AG09319 (cell line): ENCODE measurements at regions not wholly inside any gene's neighbourhood (a gene's known extent, or its start where the extent isn't known, plus 50 kb on each side); places are given as distances from the start of the nearest gene placed in this dataset.

ENCODE experiments used
- DNase-seq: peaks from one replicate; pipeline ENCODE4 v3.0.0-alpha.2; 2010; ENCODE audit warnings: low read depth; ENCODE audit errors: extremely low read depth
- TF ChIP-seq, protein P1 (sequence below): IDR thresholded peaks from 2 replicates; pipeline ENCODE4 v1.5.1; 2011; ENCODE audit warnings: low read depth, mild to moderate bottlenecking, inconsistent platforms, low read length, moderate library complexity

DNA sequence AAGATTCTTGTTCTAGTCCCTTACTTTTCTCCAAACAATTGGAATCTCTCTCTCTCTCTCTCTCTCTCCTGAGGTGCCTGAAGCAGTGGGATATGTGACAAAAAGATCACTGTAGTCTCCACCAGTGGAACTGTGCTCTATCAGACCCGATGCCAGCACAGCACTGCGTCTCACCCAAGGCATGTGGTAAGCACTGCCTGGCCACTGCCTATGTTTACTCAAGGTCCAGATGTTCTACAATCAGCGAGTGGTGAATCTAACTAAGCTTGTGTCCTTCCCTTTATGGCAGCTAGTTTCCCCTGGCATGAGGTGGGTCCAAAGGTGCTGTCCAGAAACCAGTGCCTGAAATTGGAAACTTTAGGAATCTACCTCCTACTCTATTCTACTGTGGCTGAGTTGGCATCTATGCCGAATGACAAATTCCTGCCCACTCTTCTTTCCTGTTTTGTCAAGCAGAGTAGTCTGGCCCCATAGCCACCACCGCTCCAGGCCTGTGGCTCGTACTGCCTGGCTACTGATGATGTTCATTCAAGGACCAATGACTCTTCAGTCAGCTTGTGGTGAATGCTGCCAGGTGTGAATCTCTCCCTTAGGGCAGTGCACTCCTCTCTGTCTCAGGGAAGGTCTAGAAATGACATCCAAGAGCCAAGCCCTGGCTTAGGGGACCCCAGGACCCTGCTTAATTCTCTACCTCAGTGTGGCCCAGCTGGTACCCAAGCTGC, 416.5 kb downstream of the TEX13C start:
- TF ChIP-seq, protein P1, sequence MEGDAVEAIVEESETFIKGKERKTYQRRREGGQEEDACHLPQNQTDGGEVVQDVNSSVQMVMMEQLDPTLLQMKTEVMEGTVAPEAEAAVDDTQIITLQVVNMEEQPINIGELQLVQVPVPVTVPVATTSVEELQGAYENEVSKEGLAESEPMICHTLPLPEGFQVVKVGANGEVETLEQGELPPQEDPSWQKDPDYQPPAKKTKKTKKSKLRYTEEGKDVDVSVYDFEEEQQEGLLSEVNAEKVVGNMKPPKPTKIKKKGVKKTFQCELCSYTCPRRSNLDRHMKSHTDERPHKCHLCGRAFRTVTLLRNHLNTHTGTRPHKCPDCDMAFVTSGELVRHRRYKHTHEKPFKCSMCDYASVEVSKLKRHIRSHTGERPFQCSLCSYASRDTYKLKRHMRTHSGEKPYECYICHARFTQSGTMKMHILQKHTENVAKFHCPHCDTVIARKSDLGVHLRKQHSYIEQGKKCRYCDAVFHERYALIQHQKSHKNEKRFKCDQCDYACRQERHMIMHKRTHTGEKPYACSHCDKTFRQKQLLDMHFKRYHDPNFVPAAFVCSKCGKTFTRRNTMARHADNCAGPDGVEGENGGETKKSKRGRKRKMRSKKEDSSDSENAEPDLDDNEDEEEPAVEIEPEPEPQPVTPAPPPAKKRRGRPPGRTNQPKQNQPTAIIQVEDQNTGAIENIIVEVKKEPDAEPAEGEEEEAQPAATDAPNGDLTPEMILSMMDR = no peak
- no peak for DNase-seq

DNA sequence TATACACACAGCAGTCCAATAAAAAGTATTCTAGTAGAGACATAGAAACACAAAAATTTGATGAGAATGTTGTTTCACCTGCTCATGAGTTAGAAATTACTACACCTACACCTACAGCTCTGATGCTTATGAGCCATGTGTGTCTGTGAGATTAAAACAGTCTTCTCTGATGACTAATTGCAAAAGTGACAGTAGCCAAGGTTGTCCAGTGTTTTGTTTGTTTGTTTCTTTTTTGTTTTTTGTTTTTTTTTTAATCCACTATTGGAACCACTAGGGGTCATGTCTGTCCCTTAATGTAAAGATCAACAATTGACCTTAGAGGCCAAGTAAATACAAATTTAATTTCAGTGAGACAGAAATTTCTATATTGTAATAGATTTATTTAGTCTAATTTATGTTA, 423.1 kb downstream of the TEX13C start:
- TF ChIP-seq, protein P1 = no peak
- no peak for DNase-seq

DNA sequence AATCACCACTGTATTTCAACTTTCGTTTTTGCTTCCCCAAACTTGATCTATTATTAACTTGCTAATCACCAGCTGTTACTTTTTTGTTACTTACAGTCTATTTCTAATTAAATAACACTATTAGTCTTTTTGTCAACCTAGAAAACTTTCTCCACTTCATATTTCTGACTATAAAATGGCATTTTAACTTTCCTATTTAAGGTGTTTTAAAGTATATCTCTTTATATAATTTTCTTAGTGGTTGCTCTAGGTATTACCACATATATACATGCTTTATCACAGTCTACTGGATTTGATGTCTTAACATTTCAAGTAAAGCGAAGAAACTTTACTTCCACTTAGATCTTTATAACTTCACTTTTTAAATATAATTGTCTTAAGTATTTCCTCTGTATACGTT, 421.2 kb downstream of the DCAF12L2 start:
- TF ChIP-seq, protein P1 = no peak
- DNase-seq = no peak

DNA sequence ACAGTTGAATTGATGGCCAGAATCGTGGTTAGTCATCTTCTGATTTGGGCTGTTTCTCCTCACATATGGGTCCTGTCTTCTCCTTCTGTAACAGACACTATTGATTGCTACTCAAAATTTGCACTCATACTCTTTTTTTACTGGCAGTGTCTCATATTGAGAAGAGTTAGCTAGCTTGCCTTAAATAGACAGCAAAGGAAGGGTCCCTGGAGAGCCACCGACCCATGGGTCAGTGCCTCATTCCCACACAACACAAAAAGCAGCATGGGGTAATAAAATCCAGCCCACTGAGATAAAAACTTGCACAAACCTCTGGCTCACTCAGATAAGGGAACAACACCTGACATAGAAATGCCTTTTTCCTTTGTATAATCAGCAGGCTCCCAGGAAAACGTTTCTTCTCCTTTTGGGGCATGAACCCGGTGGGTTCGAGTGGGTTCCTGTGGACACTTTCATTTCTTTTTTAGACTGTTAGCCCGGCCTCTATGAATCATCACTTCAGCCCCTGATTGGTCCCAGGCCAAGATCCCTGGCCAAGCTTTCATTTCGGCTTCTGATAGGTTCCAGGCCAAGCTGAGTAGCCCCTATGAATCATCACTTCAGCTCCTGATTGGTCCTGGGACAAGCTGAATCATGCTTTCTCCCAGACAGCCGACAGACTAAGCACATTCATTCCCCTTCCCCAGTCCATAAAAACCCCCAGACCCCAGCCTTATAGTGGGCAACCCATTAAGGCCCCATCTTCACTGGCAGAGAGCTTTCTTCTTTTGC, 408.1 kb downstream of the DCAF12L2 start:
- TF ChIP-seq, protein P1 = no peak
- no peak for DNase-seq

DNA sequence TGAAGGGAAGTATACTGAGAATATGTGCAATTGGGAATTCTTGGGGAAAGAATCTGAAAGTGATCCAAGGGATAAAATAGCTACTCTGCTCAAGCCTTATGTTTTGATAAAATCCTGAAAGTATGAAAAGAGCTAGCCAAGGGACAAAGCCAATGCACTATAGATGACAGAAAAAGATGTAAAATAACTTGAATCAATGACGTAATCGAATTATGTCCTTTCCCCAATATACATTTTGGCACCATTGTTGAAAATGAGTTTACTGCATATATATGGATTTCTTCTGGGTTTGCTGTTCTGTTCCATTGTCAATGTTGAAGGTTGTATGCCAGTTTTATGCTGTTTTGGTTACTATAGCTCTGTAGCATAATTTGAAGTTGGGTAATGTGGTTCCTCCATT, 407.3 kb downstream of the DCAF12L2 start:
- no peak for DNase-seq
- TF ChIP-seq, protein P1 = no peak

DNA sequence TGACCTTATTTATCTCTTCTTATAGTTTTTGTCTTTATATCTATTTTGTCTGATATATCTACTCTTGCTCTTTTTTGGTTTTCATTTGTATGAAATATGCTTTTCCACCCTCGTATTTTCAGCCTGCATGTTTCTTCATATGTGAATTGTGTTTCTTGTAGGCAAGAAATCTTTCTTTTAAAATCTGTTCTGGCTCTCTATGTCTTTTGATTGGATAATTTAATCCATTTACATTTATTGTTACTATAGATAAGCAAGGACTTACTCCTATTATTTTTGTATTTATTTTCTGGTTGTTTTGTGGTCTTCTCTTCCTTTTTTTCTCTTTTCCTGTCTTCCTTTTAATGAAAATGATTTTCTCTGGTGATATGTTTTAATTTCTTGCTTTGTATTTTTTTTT, 403.1 kb downstream of the DCAF12L2 start:
- DNase-seq = no peak
- TF ChIP-seq, protein P1 = no peak

DNA sequence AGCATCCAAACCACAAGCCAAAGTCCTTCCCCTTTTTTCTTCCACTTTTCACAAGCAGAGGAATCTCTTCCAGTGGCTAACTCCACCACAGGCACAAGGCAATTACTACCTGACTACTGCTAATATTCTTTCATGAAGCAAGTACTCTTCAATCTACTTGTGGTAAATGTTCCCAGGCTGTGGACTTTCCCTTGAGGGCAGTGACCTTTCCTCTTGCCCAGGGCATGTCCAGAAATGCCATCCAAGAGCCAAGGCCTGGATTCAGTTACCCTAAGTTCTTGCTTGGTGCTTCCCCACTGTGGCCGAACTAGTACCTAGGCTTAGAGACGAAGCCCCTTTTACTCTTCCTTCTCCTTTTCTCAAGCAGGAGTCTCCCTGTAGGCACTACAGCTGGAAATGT, 400.7 kb downstream of the DCAF12L2 start:
- no peak for DNase-seq

More for the DNA sequence above, 400.7 kb downstream of the DCAF12L2 start:
- TF ChIP-seq, protein P1 = no peak
